ENCODE measurements at regions not wholly inside any gene's neighbourhood (a gene's known extent, or its start where the extent isn't known, plus 50 kb on each side); places are given as distances from the start of the nearest gene placed in this dataset.

DNA sequence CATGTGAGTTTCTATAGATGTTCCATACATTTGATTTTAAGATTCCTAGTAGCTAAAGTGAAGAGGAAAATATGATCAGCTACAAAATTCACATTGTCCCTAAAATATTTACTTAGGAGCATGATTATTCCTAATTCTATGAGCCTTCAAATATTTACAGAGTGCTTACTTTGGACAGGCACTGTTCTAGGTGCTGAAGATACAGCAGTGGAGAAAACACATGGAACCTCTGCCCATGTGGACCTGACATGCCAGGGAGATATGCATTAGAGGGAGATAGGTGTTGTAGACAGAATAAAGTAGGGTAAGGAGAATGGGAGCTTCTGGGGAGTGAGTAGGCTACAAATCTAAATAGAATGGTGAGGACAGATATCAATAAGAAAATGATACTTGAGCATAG is 62.6 kb upstream of the TACR1 start:
- DNase-seq (ENCODE audit: extremely low read depth, low read depth): no peak

DNA sequence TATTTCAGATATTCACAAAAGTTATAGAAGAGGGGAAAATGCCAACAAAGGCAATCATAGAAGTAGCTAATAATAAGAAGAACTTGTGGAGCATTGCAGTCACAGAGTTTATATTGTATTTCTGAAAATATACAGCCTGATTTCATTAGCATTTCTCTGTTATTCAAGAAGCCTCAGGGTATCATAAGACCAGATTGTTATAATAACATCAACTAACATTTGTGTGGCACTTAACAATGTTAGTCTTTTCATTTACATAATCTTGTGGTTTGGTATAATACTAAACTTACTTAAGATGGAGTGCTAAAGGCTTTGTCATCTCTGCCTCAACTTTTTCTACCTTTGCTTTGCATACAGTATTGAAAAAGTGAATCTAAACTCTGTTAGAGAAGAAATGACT is 61.6 kb upstream of the TACR1 start:
- DNase-seq (ENCODE audit: extremely low read depth, low read depth): no peak

More for the DNA sequence above, 62.6 kb upstream of the TACR1 start:
- TF ChIP-seq, protein P1, sequence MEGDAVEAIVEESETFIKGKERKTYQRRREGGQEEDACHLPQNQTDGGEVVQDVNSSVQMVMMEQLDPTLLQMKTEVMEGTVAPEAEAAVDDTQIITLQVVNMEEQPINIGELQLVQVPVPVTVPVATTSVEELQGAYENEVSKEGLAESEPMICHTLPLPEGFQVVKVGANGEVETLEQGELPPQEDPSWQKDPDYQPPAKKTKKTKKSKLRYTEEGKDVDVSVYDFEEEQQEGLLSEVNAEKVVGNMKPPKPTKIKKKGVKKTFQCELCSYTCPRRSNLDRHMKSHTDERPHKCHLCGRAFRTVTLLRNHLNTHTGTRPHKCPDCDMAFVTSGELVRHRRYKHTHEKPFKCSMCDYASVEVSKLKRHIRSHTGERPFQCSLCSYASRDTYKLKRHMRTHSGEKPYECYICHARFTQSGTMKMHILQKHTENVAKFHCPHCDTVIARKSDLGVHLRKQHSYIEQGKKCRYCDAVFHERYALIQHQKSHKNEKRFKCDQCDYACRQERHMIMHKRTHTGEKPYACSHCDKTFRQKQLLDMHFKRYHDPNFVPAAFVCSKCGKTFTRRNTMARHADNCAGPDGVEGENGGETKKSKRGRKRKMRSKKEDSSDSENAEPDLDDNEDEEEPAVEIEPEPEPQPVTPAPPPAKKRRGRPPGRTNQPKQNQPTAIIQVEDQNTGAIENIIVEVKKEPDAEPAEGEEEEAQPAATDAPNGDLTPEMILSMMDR (IDR thresholded peaks at IDR 0.05; ENCODE audit: low read depth, low read length): no peak

DNA sequence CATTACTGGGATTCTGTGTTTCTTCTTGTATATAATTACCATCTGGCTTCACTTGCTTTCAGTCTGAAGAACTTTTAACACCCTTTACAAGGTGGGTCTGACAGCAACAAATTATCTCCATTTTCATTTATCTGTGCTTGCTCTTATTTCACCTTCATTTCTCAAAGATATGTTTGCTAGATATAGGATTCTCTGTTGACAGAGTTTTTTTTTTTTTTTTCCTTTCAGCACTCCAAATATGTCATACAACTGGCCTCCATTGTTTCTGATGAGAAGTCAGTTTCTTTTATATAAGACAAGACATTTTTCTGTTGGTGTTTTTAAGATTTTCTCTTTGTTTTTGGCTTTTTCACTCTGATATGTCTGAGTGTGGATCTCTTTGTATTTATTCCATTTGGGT is 59.3 kb upstream of the TACR1 start:
- DNase-seq (ENCODE audit: extremely low read depth, low read depth): no peak
- TF ChIP-seq, protein P1 (IDR thresholded peaks at IDR 0.05; ENCODE audit: low read depth, low read length): no peak

More for the DNA sequence above, 61.6 kb upstream of the TACR1 start:
- TF ChIP-seq, protein P1 (IDR thresholded peaks at IDR 0.05; ENCODE audit: low read depth, low read length): no peak

DNA sequence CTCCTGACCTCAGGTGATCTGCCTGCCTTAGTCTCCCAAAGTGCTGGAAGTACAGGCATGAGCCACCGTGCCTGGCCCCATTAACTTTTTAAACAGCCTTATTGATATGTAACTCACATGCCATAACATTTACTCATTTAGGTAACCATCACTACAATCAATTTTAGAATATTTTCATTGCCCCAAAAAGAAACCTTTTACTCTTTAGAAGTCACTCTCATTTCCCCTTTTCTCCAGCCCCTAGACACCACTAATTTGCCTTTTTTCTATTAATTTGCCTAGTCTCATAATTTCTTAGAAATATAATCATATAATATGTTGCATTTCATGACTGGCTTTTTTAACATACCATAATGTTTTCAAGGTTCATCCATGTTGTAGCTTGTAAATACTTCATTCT is 57.2 kb upstream of the TACR1 start:
- TF ChIP-seq, protein P1 (IDR thresholded peaks at IDR 0.05; ENCODE audit: low read depth, low read length): no peak

DNA sequence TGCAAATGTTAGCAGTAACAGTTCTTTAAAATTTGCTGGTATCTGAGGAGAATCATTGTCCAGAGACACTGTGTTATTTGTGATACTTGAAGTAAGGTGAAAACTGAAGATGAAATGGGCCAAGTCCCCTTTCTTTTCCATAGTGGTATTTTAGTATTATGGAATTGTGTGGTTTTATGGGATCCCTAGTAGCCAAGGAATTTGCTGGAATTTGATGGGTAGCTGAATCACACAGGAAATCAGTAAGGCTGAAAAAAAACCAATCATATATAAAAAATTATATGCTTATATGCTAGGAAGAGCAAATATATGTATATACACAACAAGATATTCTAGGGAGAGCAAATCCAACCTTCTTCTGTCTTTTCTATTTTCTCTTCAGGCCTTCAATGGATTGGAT is 54.2 kb upstream of the TACR1 start:
- TF ChIP-seq, protein P1 (IDR thresholded peaks at IDR 0.05; ENCODE audit: low read depth, low read length): no peak
- DNase-seq (ENCODE audit: extremely low read depth, low read depth): no peak

More for the DNA sequence above, 57.2 kb upstream of the TACR1 start:
- DNase-seq (ENCODE audit: extremely low read depth, low read depth): no peak

DNA sequence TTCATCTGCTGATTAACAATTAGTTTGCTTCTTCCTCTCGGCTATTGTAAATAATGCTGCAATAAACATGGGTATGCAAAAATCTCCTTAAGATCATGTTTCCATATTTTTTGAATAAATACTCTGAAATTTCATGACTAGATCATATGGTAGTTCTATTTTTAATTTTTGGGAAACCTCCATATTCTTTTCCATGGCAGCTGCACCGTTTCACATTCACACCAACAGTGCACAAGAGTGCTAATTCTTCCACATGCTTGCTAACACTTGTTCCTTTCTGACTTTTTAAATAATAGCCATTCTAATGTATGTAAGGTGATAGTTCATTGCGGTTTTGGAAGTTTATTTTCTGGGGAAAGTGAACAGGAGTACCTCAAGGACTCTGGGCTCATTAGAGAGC is 52.6 kb upstream of the TACR1 start:
- DNase-seq (ENCODE audit: extremely low read depth, low read depth): no peak
- TF ChIP-seq, protein P1 (IDR thresholded peaks at IDR 0.05; ENCODE audit: low read depth, low read length): no peak
